Adrenal gland (tissue), 9 donors: ENCODE measurements at regions not wholly inside any gene's neighbourhood (a gene's known extent, or its start where the extent isn't known, plus 50 kb on each side); places are given as distances from the start of the nearest gene placed in this dataset.

Experiments
- DNase-seq, 7 donors: peaks; one replicate each; pipeline ENCODE4 v3.0.0-alpha.2; 2019 to 2020
- H3K27ac ChIP-seq, 5 donors: fragments of 200-600 bp; sonication (generic) in 4 of 5; 1 replicate in 3 of 5; 2 replicates in 2 of 5; pipeline versions ENCODE4 v1.5.1 to v1.8.0; 2016 to 2020; ENCODE audit warnings: mild to moderate bottlenecking in 1 of 5
- H3K27me3 ChIP-seq: fragments of 200-600 bp; 2 replicates; pipeline ENCODE4 v1.8.0; 2021
- H3K36me3 ChIP-seq, 2 donors: fragments of 200-600 bp; replicated peaks in 1 of 2; 1 replicate in 1 of 2; 2 replicates in 1 of 2; pipeline versions ENCODE4 v1.5.1 to v1.8.0; 2018 to 2022
- H3K4me1 ChIP-seq, 2 donors: fragments of 200-600 bp; replicated peaks in 1 of 2; 1 replicate in 1 of 2; 2 replicates in 1 of 2; pipeline versions ENCODE4 v1.5.1 to v1.8.0; 2018 to 2021
- H3K4me3 ChIP-seq, 4 donors: fragments of 200-600 bp; sonication (generic) in 3 of 4; one replicate each; pipeline ENCODE4 v1.5.1; 2016 to 2018
- H3K9me3 ChIP-seq, 3 donors: fragments of 200-600 bp; sonication (generic) in 1 of 3; replicated peaks in 1 of 3; 1 replicate in 2 of 3; 2 replicates in 1 of 3; pipeline versions ENCODE4 v1.5.1 to v1.8.0; 2016 to 2021
- POLR2A ChIP-seq, 2 donors: fragments of 450-650 bp; IDR thresholded peaks; one replicate each; pipeline ENCODE4 v1.6.1; 2017; ENCODE audit warnings: antibody characterized with exemption in 2 of 2, mild to moderate bottlenecking in 2 of 2, moderate library complexity in 1 of 2
- WGBS, 4 donors: extraction: QIAGEN DNeasy Blood & Tissue Kit in 2 of 4; methylation state at CpG; one replicate each; pipeline versions ENCODE4 v1.1.5 to v1.1.7; 2013 to 2017; 5-methylcytosine and 5-hydroxymethylcytosine counted together
- intact Hi-C, 2 donors: fragments of 100-400 bp; cut with DNase I; formaldehyde crosslinking; loops; one replicate each; pipeline versions ENCODE4 v1.14.1 to v1.15.0; 2022 to 2023
- TF ChIP-seq, protein P1 (sequence below), 6 experiments: fragments of 450-650 bp in 4 of 6; fragments of 200-600 bp in 2 of 6; sonication (generic) in 1 of 6; IDR thresholded peaks; 1 replicate in 5 of 6; 2 replicates in 1 of 6; pipeline versions ENCODE4 v1.5.1 to v1.8.0; 2016 to 2021; ENCODE audit warnings: antibody characterized with exemption in 6 of 6, mild to moderate bottlenecking in 2 of 6, moderate library complexity in 1 of 6
- donor health status: healthy with polysubstance abuse.
- donor health status: Bipolar disorder and iron deficiency.
- donor health status: DM: yes; HTN: yes; CAD: no.
- donor health status: DM: no; HTN: no; CAD: no.
- donor health status: DM: no; HTN: no; CAD: no.

DNA sequence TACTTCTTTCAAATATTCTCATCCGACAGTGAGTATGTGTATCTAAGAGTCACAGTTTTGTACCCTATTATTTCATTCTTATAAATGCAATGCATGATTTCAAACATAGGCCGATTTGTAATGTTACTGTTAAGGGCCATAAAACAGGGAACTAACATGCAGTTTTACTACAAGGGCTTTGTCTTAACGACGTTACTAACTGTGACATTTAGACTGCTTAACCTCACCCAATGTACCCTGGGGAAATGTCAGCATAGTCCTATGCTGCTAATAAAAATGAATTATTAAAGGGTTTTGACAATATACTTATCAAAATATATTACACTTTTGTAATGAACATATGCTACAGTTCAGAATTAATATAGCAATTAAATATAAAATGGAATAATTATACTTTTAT lies 74.8 kb upstream of the CPXCR1 start:
- DNase-seq: no peak
- H3K27ac ChIP-seq: no peak overlapping the region
- no peaks in the 10 kb centered on the region for H3K27me3 ChIP-seq
- 46 to 56% (median 51%) methylated on average over 4 of the region's 4 CpGs for WGBS, 4 donors
- no peaks in the 10 kb centered on the region for H3K36me3 ChIP-seq
- H3K4me1 ChIP-seq: no peaks in the 10 kb centered on the region
- H3K9me3 ChIP-seq: no peaks in the 10 kb centered on the region
- no peak overlapping the region for H3K4me3 ChIP-seq
- intact Hi-C loops: no loop called here
- TF ChIP-seq, protein P1, sequence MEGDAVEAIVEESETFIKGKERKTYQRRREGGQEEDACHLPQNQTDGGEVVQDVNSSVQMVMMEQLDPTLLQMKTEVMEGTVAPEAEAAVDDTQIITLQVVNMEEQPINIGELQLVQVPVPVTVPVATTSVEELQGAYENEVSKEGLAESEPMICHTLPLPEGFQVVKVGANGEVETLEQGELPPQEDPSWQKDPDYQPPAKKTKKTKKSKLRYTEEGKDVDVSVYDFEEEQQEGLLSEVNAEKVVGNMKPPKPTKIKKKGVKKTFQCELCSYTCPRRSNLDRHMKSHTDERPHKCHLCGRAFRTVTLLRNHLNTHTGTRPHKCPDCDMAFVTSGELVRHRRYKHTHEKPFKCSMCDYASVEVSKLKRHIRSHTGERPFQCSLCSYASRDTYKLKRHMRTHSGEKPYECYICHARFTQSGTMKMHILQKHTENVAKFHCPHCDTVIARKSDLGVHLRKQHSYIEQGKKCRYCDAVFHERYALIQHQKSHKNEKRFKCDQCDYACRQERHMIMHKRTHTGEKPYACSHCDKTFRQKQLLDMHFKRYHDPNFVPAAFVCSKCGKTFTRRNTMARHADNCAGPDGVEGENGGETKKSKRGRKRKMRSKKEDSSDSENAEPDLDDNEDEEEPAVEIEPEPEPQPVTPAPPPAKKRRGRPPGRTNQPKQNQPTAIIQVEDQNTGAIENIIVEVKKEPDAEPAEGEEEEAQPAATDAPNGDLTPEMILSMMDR (IDR thresholded peaks at IDR 0.05): no peak
- TF ChIP-seq POLR2A (IDR thresholded peaks at IDR 0.05): no peak
